Non-pigmented ciliary epithelial cell (primary cell): ENCODE measurements at regions not wholly inside any gene's neighbourhood (a gene's known extent, or its start where the extent isn't known, plus 50 kb on each side); places are given as distances from the start of the nearest gene placed in this dataset.

Experiments used
- DNase-seq: peaks from one replicate; pipeline ENCODE4 v3.0.0-alpha.2; 2010; ENCODE audit warnings: low read depth

- no peak for DNase-seq
Observed at GRCh38 chr17:71396711-71397110, 724.1 kb upstream of the SOX9 start.

GRCh38 chr17:71398025-71398424, 722.8 kb upstream of the SOX9 start:
- no peak for DNase-seq

GRCh38 chr17:71398800-71399219, 722.0 kb upstream of the SOX9 start:
- no peak for DNase-seq

GRCh38 chr17:71399221-71399620, 721.6 kb upstream of the SOX9 start:
- no peak for DNase-seq

GRCh38 chr17:71399649-71400048, 721.2 kb upstream of the SOX9 start:
- no peak for DNase-seq

- DNase-seq: no peak
Observed at GRCh38 chr17:71402007-71402406, 718.8 kb upstream of the SOX9 start.

GRCh38 chr17:71402661-71403141, 718.1 kb upstream of the SOX9 start:
- no peak for DNase-seq

- no peak for DNase-seq
Observed at GRCh38 chr17:71405101-71405500, 715.7 kb upstream of the SOX9 start.

GRCh38 chr17:71407981-71408380, 712.8 kb upstream of the SOX9 start:
- DNase-seq: no peak

- no peak for DNase-seq
Observed at GRCh38 chr17:71409137-71409536, 711.7 kb upstream of the SOX9 start.

- DNase-seq: no peak
Observed at GRCh38 chr17:71409712-71410111, 711.1 kb upstream of the SOX9 start.

- peak; percentile 97 for DNase-seq
Observed at GRCh38 chr17:71412803-71413202, 708.0 kb upstream of the SOX9 start.

GRCh38 chr17:71413935-71414334, 706.9 kb upstream of the SOX9 start:
- DNase-seq: no peak

GRCh38 chr17:71417142-71417541, 703.7 kb upstream of the SOX9 start:
- no peak for DNase-seq

GRCh38 chr17:71422968-71423367, 697.9 kb upstream of the SOX9 start:
- DNase-seq: no peak

- DNase-seq: peak; percentile 65
Observed at GRCh38 chr17:71423871-71424546, 696.8 kb upstream of the SOX9 start.

- DNase-seq: no peak
Observed at GRCh38 chr17:71427801-71428200, 693.0 kb upstream of the SOX9 start.

GRCh38 chr17:71428897-71429296, 691.9 kb upstream of the SOX9 start:
- DNase-seq: no peak

GRCh38 chr17:71430281-71430680, 690.5 kb upstream of the SOX9 start:
- no peak for DNase-seq

GRCh38 chr17:71431146-71431545, 689.7 kb upstream of the SOX9 start:
- DNase-seq: no peak

- no peak for DNase-seq
Observed at GRCh38 chr17:71432378-71433315, 688.2 kb upstream of the SOX9 start.

- no peak for DNase-seq
Observed at GRCh38 chr17:71434716-71435115, 686.1 kb upstream of the SOX9 start.

- DNase-seq: no peak
Observed at GRCh38 chr17:71436479-71436878, 684.3 kb upstream of the SOX9 start.
